NCI-H510A (cell line): ENCODE measurements at regions not wholly inside any gene's neighbourhood (a gene's known extent, or its start where the extent isn't known, plus 50 kb on each side); places are given as distances from the start of the nearest gene placed in this dataset.

Experiments used
- DNase-seq: peaks from one replicate; lab custom pipeline; 2025; lab: John Stamatoyannopoulos, UW

- DNase-seq, result no peak
These were observed 131.3 kb upstream of the AGA start for GRCh38 chr4:177573507-177573906.

GRCh38 chr4:177574446-177574845 is 132.2 kb upstream of the AGA start:
- no peak for DNase-seq

GRCh38 chr4:177579649-177580048 is 137.4 kb upstream of the AGA start:
- no peak for DNase-seq

- no peak for DNase-seq
These were observed 140.8 kb upstream of the AGA start for GRCh38 chr4:177582992-177583391.

- DNase-seq, result no peak
These were observed 145.8 kb upstream of the AGA start for GRCh38 chr4:177587989-177588388.

- DNase-seq, result no peak
These were observed 153.1 kb upstream of the AGA start for GRCh38 chr4:177595386-177595785.

GRCh38 chr4:177596035-177596434 is 153.8 kb upstream of the AGA start:
- no peak for DNase-seq

- DNase-seq, result no peak
These were observed 154.8 kb upstream of the AGA start for GRCh38 chr4:177596991-177597390.

- no peak for DNase-seq
These were observed 163.0 kb upstream of the AGA start for GRCh38 chr4:177605252-177605651.

- no peak for DNase-seq
These were observed 164.9 kb upstream of the AGA start for GRCh38 chr4:177607111-177607573.

GRCh38 chr4:177611974-177612664 is 169.9 kb upstream of the AGA start:
- DNase-seq, result no peak

GRCh38 chr4:177612684-177613083 is 170.4 kb upstream of the AGA start:
- no peak for DNase-seq

- DNase-seq, result no peak
These were observed 190.2 kb upstream of the AGA start for GRCh38 chr4:177632481-177632880.

GRCh38 chr4:177638871-177639270 is 196.6 kb upstream of the AGA start:
- no peak for DNase-seq

- DNase-seq, result no peak
These were observed 198.6 kb upstream of the AGA start for GRCh38 chr4:177640864-177641263.

GRCh38 chr4:177660223-177660622 is 218.0 kb upstream of the AGA start:
- DNase-seq, result no peak

GRCh38 chr4:177667687-177668086 is 225.4 kb upstream of the AGA start:
- DNase-seq, result no peak

- no peak for DNase-seq
These were observed 229.2 kb upstream of the AGA start for GRCh38 chr4:177671387-177671786.

- DNase-seq, result no peak
These were observed 229.6 kb upstream of the AGA start for GRCh38 chr4:177671845-177672244.

- DNase-seq, result no peak
These were observed 231.8 kb upstream of the AGA start for GRCh38 chr4:177673985-177674489.

GRCh38 chr4:177680308-177680707 is 238.1 kb upstream of the AGA start:
- DNase-seq, result no peak

GRCh38 chr4:177681902-177682301 is 239.7 kb upstream of the AGA start:
- no peak for DNase-seq

- no peak for DNase-seq
These were observed 244.9 kb upstream of the AGA start for GRCh38 chr4:177687117-177687516.

- DNase-seq, result no peak
These were observed 250.7 kb upstream of the AGA start for GRCh38 chr4:177692907-177693306.
